ENCODE measurements at regions not wholly inside any gene's neighbourhood (a gene's known extent, or its start where the extent isn't known, plus 50 kb on each side); places are given as distances from the start of the nearest gene placed in this dataset.
"Not testable (repeated sequence)": the region's sequence is repeated elsewhere in the genome, so short reads cannot be mapped to it uniquely, and the experiment has no call there.

- not testable (repeated sequence) for TF ChIP-seq CTCF, POLR2A, EP300, POLR2AphosphoS5 (IDR thresholded peaks at IDR 0.05)
These were observed 209.0 kb downstream of the ZNF92 start for GRCh38 chr7:65582518-65583119.
